ENCODE measurements at regions not wholly inside any gene's neighbourhood (a gene's known extent, or its start where the extent isn't known, plus 50 kb on each side); places are given as distances from the start of the nearest gene placed in this dataset.

GRCh38 chr15:70213794-70214193, 116.1 kb upstream of the TLE3 start:
- DNase-seq: no peak
- Histone ChIP-seq H3K4me3 (no peak overlapping the region), H3K27ac (no peak overlapping the region), H3K36me3 (no peaks in the 10 kb centered on the region), H3K27me3 (no peaks in the 10 kb centered on the region), H3K9me3 (no peaks in the 10 kb centered on the region), H3K4me1 (ENCODE audit: insufficient read depth) (no peaks in the 10 kb centered on the region)
- TF ChIP-seq CTCF (IDR thresholded peaks at IDR 0.05): no peak
- no peak for TF ChIP-seq EP300 (IDR thresholded peaks at IDR 0.05)
- no peak for TF ChIP-seq POLR2A (IDR thresholded peaks at IDR 0.05)
- WGBS, 3 donors: 90 to 94% (median 91%) methylated on average over 7 of the region's 7 CpGs
- intact Hi-C loops (cut with DNase I): no loop called here

GRCh38 chr15:70212963-70213315, 115.2 kb upstream of the TLE3 start:
- no peaks in the 10 kb centered on the region for H3K9me3 ChIP-seq
- no peak overlapping the region for H3K4me3 ChIP-seq
- WGBS, 3 donors: 76 to 87% (median 78%) methylated on average over 10 of the region's 10 CpGs
- H3K27me3 ChIP-seq: no peaks in the 10 kb centered on the region
- no peak for DNase-seq
- no peak overlapping the region for H3K27ac ChIP-seq
- TF ChIP-seq EP300 (IDR thresholded peaks at IDR 0.05): no peak
- no peak for TF ChIP-seq CTCF (IDR thresholded peaks at IDR 0.05)
- TF ChIP-seq POLR2A (IDR thresholded peaks at IDR 0.05): no peak
- H3K4me1 ChIP-seq (ENCODE audit: insufficient read depth): no peaks in the 10 kb centered on the region
- H3K36me3 ChIP-seq: no peaks in the 10 kb centered on the region
- intact Hi-C loops (cut with DNase I): no loop called here

GRCh38 chr15:70212286-70212962, 114.7 kb upstream of the TLE3 start:
- intact Hi-C loops (cut with DNase I): no loop called here
- H3K4me3 ChIP-seq: no peak overlapping the region
- 69 to 73% (median 72%) methylated on average over 18 of the region's 18 CpGs for WGBS, 3 donors
- no peaks in the 10 kb centered on the region for H3K27me3 ChIP-seq
- no peak for TF ChIP-seq POLR2A (IDR thresholded peaks at IDR 0.05)
- no peak for TF ChIP-seq EP300 (IDR thresholded peaks at IDR 0.05)
- no peak for TF ChIP-seq CTCF (IDR thresholded peaks at IDR 0.05)
- no peaks in the 10 kb centered on the region for H3K9me3 ChIP-seq
- H3K27ac ChIP-seq: no peak overlapping the region
- H3K36me3 ChIP-seq: no peaks in the 10 kb centered on the region
- DNase-seq: no peak
- no peaks in the 10 kb centered on the region for H3K4me1 ChIP-seq (ENCODE audit: insufficient read depth)

- no peaks in the 10 kb centered on the region for H3K27me3 ChIP-seq
- no peaks in the 10 kb centered on the region for H3K9me3 ChIP-seq
- no peak overlapping the region for H3K4me3 ChIP-seq
- no peaks in the 10 kb centered on the region for H3K4me1 ChIP-seq (ENCODE audit: insufficient read depth)
- no peak overlapping the region for H3K27ac ChIP-seq
- TF ChIP-seq EP300 (IDR thresholded peaks at IDR 0.05): no peak
- no peak for TF ChIP-seq POLR2A (IDR thresholded peaks at IDR 0.05)
- no peak for TF ChIP-seq CTCF (IDR thresholded peaks at IDR 0.05)
- H3K36me3 ChIP-seq: no peaks in the 10 kb centered on the region
- 85 to 95% (median 90%) methylated on average over 6 of the region's 6 CpGs for WGBS, 3 donors
- intact Hi-C loops (cut with DNase I): no loop called here
- DNase-seq: no peak
Observed at GRCh38 chr15:70210528-70210927, 112.8 kb upstream of the TLE3 start.
